Fibroblast of the conjunctiva (primary cell): ENCODE measurements at regions not wholly inside any gene's neighbourhood (a gene's known extent, or its start where the extent isn't known, plus 50 kb on each side); places are given as distances from the start of the nearest gene placed in this dataset.
"Not testable (repeated sequence)": the region's sequence is repeated elsewhere in the genome, so short reads cannot be mapped to it uniquely, and the experiment has no call there.

Experiments
- DNase-seq: peaks from one replicate; pipeline ENCODE4 v3.0.0-alpha.2; 2010; ENCODE audit warnings: low read depth

DNA sequence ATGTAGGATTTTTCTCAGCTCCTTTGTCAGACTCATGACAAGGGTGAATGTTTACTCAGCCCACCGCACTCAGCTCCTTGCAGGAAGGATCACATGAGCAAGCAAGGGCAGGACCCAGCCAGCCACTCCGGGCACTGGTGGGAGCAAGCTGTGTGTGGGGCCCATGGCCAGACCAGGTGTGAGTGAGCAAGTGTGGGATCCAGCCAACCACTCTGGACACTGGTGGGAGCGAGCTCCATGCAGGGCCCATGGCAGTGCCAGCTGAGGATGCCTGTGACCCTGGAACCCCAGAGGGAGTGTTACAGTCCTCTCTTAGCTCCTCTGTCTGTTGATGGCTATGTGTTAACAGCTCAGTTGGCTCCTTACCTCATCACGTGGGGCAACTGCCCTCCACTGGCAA lies 2750.6 kb downstream of the PCDH7 start:
- no peak for DNase-seq

DNA sequence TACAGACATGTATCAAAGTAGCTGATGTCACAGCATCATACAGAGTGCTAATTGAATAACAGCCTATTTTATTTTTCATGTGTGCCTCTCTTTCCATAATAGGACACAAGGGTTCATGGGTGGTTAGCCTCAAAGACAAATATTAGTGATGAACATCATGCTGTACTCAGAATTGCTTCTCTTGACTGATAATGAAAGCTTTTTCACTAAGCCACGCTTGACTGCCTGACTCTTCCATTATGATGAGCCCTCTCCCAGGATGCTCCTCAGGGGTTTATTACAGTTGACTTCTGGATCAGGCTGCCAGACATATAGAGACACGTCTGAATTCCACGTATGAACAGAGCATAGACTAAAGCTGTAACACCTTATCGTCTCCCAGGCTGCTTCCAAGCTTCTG lies 2757.5 kb downstream of the PCDH7 start:
- DNase-seq, result no peak

DNA sequence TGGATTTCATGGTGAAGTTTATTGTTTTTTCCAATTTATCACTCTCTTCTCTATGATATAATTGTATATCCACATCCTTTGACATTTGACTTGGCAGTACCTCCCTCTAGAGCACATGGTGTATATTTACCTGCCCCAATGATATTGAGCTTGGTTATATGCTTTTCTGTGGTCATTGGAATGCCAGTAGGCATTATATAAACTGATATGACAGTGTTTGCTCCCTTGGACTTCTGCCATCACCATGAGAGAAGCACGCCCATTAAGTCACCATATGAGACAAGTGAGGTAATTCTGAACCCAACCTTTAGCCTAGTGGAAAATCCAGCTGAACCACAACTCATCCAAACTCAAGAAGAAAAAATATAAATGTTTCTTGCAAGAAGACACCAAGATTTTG lies 2761.5 kb downstream of the ARAP2 start:
- DNase-seq, result no peak

DNA sequence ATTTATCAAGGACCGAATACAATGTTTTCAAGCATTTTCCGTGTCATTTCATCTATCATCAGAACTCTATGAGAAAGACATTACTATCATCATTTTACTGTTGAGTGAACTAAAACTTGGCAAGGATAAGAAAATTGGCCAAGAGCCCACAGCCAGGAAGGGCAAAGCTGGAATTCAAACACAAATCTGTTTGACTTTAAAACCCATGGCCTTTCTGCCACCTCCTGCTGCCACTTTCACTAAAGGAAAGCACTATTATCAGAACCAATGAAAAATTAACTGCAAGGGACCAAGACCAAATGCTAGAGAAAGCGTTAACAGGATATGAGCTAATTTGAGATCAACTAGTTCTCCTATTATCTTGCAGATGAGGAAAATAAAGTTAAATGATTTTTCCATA lies 2759.2 kb downstream of the ARAP2 start:
- DNase-seq, result no peak

DNA sequence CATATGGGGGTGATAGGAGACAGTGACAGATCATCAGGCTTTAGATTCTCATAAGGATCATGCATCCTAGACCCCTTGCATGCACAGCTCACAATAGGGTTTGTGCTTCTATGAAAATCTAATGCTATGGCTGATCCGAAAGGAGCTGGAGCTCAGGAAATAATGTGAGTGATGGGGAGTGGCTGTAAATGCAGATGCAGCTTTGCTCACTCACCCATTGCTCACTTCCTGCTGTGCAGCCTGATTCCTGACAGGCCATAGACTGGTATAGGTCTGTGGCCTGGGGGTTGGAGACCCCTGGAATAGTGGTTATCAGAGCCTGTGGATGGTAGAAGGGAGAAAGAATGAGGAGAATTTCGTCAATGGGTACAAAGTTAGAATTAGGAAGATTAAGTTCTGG lies 2751.1 kb downstream of the ARAP2 start:
- DNase-seq, result no peak

DNA sequence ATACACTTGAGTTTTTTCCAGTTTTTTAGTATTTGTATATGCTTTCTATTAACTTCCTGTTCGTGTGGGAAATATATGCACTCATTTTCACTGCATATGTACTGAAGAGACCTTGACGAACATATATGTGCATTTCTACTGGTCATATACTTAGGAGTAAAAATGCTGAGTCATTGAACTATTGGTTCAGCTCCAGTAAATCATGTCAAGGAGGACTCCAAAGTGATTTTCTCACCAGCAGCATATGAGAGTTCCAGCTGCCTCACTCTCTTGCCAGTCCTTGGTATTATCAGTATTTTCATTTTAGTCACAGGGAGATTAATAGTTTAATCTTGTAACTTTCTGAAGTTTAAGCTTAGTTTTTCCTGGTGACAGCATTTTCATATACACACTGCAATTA lies 2750.2 kb downstream of the ARAP2 start:
- DNase-seq, result peak; percentile 2

DNA sequence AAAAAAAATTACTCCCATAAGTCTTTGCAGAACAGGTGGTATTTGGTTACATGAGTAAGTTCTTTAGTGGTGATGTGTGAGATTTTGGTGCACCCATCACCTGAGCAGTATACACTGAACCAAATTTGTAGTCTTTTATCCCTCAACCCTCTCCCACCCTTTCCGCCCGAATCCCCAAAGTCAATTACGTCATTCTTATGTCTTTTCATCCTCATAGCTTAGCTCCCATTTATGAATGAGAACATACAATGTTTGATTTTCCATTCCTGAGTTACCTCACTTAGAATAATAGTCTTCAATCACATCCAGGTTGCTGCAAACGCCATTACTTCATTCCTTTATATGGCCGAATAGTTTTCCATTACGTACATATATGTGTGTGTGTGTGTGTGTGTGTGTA lies 2742.7 kb downstream of the ARAP2 start:
- DNase-seq, result not testable (repeated sequence)

DNA sequence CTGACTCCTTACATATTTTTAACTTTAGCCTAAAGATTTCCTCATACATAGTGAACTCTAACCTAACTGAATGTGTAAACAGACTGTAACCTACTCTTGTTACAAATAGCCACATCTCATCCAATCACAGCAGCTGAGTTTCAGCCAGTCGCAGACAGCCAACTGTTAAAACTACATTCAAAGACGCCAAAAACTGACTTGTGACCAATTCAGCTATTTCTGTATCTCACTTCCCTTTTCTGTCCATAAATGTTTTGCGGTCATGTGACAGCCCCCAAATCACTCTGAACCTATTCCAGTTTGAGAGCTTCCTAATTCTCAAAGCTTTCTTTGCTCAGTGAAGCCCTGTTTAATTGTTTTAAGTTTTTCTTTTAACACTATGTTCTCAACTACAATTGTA lies 2731.9 kb downstream of the ARAP2 start:
- no peak for DNase-seq

DNA sequence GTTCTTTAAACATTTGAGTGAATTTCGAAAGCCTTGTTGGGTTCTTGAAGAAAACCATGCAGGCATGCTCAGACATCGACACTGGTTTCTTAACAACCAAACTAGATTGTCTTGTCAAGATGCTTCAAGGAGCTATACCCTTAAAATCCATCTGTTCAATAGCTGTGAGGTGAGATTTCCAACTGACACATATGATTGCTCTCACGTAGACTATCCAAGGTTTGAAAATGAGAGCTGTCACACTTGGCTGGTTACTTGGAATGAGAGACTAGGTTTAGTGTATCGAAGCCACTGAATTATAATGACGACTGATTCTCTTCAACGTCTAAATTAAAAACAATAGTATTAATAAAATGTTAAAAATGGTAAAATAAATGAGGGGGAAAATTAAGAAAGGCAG lies 2725.5 kb downstream of the ARAP2 start:
- DNase-seq, result no peak

DNA sequence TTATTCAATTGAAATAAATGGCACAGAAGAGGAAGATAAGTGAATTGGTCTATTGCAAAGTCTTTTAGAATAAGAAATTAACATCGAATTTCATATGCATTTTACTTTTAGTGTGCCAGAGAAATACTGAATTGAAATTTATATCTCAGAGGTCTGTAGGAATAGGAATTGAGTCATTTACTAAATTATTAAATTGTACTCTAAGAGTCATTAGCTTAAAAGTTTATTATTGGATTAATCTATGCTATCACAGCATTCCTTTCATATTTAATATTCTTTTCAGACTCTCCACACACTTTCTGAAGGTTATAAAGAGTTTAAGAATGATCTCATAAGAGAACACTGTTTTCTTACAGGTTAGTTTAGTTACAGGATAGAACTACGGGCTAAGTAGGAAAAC lies 2711.5 kb downstream of the ARAP2 start:
- DNase-seq, result no peak

DNA sequence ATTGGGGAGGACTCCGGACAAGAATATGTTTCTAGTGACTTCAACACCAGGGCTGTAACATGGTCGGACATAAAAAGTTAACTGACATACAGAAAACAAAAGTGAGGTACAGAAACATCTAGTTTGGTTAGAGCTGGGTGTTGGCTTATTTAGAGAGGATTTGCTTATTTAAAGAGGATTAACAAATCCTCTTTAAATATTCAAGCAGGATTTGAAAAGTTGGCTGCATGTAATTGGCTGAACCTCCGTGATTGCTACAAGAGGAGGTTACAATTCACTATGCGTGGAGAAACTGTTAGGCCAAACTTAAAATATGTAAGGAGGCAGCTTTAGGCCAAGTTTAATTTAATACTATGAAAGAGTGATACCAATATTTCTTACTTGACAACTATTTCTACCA lies 2707.4 kb downstream of the ARAP2 start:
- no peak for DNase-seq

DNA sequence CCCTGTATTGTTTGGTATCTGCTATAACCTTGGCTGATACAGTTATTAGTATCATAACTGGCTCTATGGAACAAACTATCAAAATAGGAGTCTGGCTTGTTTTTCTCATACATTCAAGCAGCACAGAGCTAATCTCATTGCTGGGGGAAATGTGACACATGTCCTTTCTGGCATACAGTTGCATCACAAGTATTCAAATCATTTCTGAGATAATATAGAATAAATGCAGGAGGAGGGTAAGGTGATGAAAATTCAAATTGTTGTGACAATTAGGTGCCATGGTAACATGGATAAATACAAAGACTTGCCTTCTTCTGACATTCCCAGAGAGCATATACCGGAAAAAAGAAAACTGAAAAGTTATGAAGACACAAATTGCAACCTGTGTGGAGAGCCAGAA lies 2706.8 kb downstream of the ARAP2 start:
- DNase-seq, result no peak

DNA sequence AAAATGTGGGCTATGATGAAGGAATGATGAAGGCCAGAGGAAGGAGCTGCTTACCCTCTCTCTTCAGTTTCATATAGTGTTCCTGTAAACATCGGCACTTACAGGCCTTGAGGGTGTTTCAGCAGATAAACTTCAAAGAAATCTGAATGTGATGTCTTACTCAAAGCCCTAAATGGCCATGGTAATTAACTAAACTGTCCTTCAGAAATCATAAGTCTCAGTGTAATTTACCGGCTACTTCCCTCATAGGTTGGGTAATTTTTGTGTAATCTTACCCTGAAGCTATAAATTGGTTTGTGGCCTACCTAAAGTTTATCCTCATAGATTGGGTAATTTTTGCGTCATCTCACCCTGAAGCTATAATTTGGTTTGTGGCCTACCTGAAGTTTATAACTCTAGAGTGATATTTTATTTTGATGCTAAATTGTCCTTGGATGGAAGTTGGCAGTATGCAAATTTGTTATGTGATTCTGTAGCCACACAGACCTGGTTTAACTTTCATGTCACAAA lies 2700.3 kb downstream of the ARAP2 start:
- DNase-seq, result no peak

DNA sequence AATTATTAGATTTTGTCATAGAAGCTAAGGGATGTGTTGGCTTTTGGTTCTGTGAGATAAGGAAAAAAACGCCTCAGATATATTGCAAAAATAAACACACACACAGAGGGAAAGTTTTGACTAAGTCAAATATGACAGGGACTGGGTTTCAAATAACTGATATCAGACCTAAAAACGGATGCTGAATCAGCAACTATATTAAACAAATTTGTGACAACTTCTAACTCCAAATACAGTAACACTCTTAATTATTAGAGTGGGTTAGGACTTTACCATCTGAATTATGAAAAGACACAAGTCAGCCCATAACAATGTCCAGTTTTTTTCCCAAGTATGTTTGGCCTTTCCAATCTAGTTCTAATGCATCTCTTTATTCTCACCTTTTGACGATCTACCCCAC lies 2693.1 kb downstream of the ARAP2 start:
- no peak for DNase-seq

DNA sequence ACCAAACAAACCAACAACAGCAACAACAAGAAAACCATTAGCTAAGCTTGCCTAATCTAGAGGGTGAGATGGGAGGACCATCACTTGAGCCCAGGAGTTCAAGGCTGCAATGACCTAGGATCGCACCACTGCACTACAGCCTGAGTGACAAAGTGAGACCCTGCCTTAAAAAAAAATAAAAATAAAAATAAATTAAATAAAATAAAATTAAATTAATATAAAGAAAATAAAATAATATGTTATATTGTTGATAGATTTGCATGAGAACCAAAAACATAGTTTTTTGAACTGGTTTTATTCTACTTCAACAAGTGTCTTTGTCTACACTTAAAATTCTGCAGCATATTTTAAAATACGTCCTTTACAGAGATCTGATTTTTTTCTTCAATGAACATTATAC lies 2683.1 kb downstream of the ARAP2 start:
- DNase-seq, result no peak

DNA sequence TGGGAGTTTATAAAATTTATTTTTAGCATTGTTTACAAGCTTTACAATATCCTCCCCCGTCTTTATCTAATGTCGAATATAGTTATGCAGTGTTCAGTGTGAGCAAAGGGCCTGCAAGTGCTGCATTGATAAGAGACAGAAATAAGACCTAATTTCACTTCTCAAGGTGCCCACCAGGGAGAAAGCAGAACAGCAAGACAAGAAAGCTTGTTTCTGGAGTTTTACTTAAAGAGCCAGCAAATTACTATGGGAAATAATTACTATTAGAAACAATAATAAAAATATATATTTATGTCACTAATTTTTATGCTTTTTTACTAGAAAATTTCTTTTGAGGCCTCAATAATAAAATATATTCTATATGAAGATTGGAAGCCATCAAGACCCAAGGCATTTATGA lies 2677.7 kb downstream of the ARAP2 start:
- no peak for DNase-seq

DNA sequence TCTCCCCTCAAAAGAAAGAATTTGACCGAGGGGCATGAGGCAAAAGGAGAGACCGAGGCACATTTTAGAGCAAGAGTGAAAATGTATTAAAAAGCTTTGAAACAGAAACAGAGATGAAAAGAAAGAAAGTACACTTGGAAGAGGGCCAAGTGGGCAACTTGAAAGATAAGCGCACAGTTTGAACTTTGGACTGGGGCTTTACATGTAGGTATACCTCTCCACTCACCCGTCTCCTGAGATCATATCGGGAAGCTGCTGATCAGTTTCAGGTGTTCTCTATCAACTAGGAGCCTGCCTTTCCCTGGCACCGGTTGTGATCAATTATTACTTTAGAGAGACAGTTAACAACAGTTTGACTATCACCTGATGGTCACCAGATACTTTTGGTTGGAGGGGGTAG lies 2666.5 kb downstream of the ARAP2 start:
- DNase-seq, result no peak

DNA sequence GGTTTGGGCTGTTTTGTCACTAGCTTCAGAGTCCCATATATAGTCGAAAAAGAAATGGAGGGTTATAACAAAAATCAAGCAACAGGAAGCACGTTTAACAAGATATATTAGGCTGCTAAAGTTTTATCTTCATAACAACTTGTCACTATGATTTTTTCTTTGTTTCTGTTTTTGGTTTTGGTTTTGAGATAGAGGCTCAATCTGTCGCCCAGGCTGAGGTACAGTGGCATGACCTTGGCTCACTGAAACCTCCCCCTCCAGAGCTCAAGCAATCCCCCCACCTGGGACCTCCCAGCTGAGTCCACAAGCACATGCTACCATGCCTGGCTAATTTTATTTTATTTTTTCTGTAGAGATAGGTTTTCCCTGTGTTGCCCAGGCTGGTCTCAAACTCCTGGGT lies 2664.4 kb downstream of the ARAP2 start:
- no peak for DNase-seq

DNA sequence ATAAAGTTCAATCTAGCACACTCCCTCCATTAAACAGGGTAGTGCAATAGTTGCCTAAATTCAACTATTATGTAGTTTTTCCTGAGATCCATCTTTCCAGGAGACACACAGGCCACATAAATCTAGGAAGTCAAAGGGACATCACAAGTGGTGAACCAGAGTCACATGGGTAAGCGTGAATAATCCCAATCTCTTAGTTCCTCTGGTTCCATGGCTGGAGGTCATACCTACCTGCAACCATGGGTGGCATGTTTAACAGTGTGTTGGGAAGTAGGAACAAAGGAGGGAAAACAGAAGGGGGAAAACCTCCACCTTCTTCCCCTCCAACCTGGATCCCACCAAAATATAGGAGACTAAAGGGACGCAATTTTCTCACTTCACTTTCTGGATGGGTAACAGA lies 2651.6 kb downstream of the ARAP2 start:
- DNase-seq, result no peak

DNA sequence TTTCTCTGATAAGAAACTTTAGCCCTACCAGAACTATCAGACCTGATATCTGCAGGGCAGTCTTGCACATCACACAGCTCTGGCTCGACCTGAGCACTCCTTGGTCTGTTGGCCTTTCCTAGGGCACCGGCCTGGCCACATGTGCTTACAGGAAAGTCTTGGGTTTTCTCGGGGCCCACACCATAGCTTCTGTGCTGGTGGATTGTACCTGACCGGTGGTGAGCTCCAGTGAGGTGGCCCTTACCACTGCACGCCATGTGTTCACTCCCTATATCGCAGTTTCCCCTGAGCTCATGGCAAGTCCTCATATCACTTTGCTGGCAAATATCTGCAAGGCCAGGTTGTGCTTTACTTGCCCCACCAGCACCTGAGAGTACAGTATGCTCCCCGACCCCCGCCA lies 2637.4 kb downstream of the ARAP2 start:
- no peak for DNase-seq

DNA sequence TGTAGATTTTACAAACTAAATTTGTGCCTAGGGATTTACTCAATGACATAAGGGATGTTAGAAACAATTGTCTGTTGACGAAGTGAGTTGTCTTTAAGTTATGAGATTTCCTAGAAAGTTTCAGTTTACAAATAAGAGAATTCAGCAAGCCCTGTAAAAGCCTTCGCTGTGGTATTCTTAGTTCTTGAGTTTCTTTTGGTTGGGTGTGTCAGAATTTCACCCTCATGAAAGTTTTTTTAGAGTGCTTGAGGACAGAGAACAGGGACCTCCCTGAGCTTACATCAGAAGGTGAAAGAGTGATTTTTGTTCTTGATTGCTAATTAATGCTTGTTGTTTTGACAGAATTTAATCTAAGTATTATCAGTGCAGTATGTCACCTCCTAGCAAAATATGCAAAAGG lies 2628.2 kb downstream of the ARAP2 start:
- no peak for DNase-seq

DNA sequence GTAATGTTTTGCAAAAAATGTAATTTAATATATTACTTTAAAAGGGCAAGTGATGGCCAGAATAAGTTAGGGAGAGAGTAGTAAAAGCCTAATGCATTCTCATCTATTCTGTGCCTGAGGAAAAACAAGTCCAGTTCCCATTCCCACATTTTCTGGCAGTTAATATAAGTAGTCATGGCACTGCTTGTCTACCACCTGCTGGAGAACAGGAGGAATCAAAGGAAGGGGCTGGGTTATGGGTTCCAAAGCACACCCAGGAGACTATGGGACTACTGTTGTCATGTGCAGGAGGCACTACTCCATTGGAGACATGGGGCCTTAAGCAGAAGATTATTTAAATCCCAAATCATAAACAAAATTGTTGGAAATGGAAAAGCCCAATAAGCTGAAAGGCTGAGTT lies 2618.6 kb downstream of the ARAP2 start:
- no peak for DNase-seq

DNA sequence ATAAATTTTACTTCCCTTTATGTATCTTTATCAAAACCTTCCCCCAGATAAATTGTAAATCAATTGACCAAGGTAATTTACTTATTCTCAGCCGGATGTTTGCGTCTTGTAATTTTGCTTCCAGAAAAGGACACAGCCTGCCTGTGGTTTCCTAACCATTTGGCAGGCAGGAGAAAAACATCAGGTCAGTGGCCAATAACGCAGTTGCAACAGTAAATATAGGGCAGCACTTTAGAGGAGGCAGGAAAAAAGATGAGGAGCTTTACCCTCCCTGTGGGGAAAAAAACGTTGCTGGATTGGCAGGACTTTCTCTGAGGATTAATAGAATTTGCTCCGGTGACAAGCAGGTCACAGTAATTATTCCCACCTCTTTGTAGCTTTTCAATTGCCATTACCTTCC lies 2618.1 kb downstream of the ARAP2 start:
- no peak for DNase-seq

DNA sequence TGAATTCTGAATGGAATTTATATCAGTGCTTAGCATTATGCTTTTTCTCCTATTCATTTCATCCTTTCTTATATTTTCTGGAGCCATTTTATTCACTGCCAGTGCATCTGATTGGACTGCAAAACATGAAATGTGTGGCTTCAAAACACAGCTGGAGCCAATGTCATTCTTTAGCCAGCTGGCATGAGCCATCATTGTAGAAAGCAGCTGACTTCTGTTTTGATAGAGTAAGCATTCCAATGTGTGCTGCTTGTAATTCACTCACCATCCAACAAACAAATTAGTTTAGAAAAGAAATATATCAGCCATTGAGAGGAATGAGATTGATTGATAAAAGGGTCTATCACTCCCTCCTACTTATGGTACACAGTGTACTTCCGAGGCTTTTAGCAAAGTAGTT lies 2616.0 kb downstream of the ARAP2 start:
- no peak for DNase-seq

DNA sequence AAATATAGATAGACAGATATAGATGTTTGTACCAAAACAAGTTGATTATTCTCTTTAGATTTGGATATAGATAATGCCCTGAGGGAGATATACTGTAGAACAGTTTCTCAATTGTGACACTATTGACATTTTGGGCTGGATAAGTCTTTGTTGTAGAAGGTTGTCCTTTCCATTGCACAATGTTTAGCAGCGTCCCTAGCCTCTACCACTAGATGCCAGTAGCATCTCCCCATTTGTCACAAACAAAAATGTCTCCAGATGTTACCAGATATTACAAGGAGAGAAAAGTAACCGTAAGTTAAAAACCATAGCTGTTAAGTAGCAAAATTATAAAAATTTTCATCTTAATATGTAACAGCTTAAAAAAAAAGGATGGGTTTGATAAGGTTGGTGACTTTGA lies 2595.3 kb downstream of the ARAP2 start:
- DNase-seq, result peak; percentile 22
